ENCODE measurements at regions not wholly inside any gene's neighbourhood (a gene's known extent, or its start where the extent isn't known, plus 50 kb on each side); places are given as distances from the start of the nearest gene placed in this dataset.

- 76 to 95% (median 88%) methylated on average over 1 of the region's 1 CpG for WGBS, 5 donors
- TF ChIP-seq POLR2AphosphoS5 (IDR thresholded peaks at IDR 0.05) (no peak), CTCF (IDR thresholded peaks at IDR 0.05) (no peak), EP300 (IDR thresholded peaks at IDR 0.05) (no peak), POLR2A (IDR thresholded peaks at IDR 0.05) (no peak)
- Histone ChIP-seq H3K27ac (no peak overlapping the region), H3K27me3 (no peaks in the 10 kb centered on the region), H3K36me3 (no peaks in the 10 kb centered on the region), H3K4me1 (no peaks in the 10 kb centered on the region), H3K4me3 (no peak overlapping the region), H3K9me3 (peaks cover 24 to 45% (median 37%) of the 10 kb centered on the region in 4 donors)
- intact Hi-C loops (cut with DNase I; ENCODE audit: low total_unique reads), result no loop called here
- DNase-seq, result no peak
Observed at GRCh38 chr15:62272290-62272689, 107.2 kb upstream of the C2CD4B start.

GRCh38 chr15:62275831-62276230 lies 110.7 kb upstream of the C2CD4B start:
- no peak overlapping the region for H3K27ac ChIP-seq
- H3K4me3 ChIP-seq, result no peak overlapping the region
- no peaks in the 10 kb centered on the region for H3K4me1 ChIP-seq
- 74 to 88% (median 84%) methylated on average over 7 of the region's 7 CpGs for WGBS, 5 donors
- TF ChIP-seq POLR2AphosphoS5 (IDR thresholded peaks at IDR 0.05) (no peak), CTCF (IDR thresholded peaks at IDR 0.05) (no peak), EP300 (IDR thresholded peaks at IDR 0.05) (no peak), POLR2A (IDR thresholded peaks at IDR 0.05) (no peak)
- no peaks in the 10 kb centered on the region for H3K27me3 ChIP-seq
- intact Hi-C loops (cut with DNase I; ENCODE audit: low total_unique reads), result no loop called here
- no peak for DNase-seq
- H3K9me3 ChIP-seq, result peaks cover 1 to 9% (median 5%) of the 10 kb centered on the region in 4 donors
- no peaks in the 10 kb centered on the region for H3K36me3 ChIP-seq

GRCh38 chr15:62277816-62278394 lies 112.8 kb upstream of the C2CD4B start:
- Histone ChIP-seq H3K36me3 (no peaks in the 10 kb centered on the region), H3K27ac (no peak overlapping the region), H3K4me3 (no peak overlapping the region), H3K27me3 (no peaks in the 10 kb centered on the region), H3K9me3 (no peaks in the 10 kb centered on the region), H3K4me1 (no peaks in the 10 kb centered on the region)
- WGBS, 5 donors, result 47 to 65% (median 56%) methylated on average over 2 of the region's 2 CpGs
- no peak for TF ChIP-seq POLR2A (IDR thresholded peaks at IDR 0.05)
- TF ChIP-seq CTCF (IDR thresholded peaks at IDR 0.05), result no peak
- no peak for TF ChIP-seq EP300 (IDR thresholded peaks at IDR 0.05)
- TF ChIP-seq POLR2AphosphoS5 (IDR thresholded peaks at IDR 0.05), result no peak
- intact Hi-C loops (cut with DNase I; ENCODE audit: low total_unique reads), result no loop called here
- DNase-seq, result no peak

- no peak for DNase-seq
- intact Hi-C loops (cut with DNase I; ENCODE audit: low total_unique reads), result no loop called here
- Histone ChIP-seq H3K27me3 (no peaks in the 10 kb centered on the region), H3K4me1 (no peaks in the 10 kb centered on the region), H3K4me3 (no peak overlapping the region), H3K9me3 (no peaks in the 10 kb centered on the region), H3K36me3 (no peaks in the 10 kb centered on the region), H3K27ac (no peak overlapping the region)
- 79 to 83% (median 81%) methylated on average over 4 of the region's 4 CpGs for WGBS, 5 donors
- TF ChIP-seq CTCF (IDR thresholded peaks at IDR 0.05) (no peak), EP300 (IDR thresholded peaks at IDR 0.05) (no peak), POLR2A (IDR thresholded peaks at IDR 0.05) (no peak), POLR2AphosphoS5 (IDR thresholded peaks at IDR 0.05) (no peak)
Observed at GRCh38 chr15:62278534-62278933, 113.4 kb upstream of the C2CD4B start.
